Fibroblast of skin of right biceps (primary cell): ENCODE measurements at regions not wholly inside any gene's neighbourhood (a gene's known extent, or its start where the extent isn't known, plus 50 kb on each side); places are given as distances from the start of the nearest gene placed in this dataset.
"Not testable (repeated sequence)": the region's sequence is repeated elsewhere in the genome, so short reads cannot be mapped to it uniquely, and the experiment has no call there.

Experiments used
- DNase-seq: peaks from one replicate; pipeline ENCODE4 v3.0.0-alpha.2; 2013

DNA sequence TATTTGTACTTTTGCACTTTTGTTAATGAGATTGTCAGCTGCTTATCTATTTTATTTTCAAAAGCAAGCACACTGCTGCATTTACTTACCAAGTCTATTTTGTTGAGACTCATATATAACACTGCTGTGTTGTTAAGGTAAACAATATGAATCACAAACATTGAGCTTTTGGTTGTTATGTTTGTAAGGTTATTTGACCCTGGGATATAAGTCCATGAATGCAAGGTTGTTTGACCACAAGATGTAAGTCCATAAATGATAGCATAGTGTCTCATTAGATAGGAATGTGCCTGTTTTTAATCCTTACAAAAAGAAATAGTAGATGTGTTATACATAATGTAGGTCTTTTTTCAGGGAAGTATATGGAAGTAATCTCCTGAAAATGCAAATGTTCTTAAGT lies 845.9 kb downstream of the CDH9 start:
- DNase-seq: no peak

DNA sequence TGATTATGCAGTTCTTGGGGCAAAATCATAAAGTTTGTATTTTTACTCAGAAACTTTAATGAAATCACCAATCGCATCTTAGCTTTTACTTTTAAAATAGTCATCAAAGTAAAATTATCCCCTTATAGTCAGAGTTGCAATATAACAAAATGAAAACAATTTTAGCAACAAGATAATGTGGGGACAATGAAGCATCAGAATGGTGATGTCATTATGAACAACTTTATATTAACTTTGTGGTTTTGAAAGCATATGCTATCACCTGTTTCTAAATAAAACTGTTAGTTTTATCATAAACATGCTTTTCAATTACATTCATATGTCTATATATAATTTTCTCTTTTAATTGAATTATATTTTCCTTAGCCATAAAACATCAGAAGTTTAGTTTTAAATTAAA lies 856.8 kb downstream of the CDH9 start:
- no peak for DNase-seq

DNA sequence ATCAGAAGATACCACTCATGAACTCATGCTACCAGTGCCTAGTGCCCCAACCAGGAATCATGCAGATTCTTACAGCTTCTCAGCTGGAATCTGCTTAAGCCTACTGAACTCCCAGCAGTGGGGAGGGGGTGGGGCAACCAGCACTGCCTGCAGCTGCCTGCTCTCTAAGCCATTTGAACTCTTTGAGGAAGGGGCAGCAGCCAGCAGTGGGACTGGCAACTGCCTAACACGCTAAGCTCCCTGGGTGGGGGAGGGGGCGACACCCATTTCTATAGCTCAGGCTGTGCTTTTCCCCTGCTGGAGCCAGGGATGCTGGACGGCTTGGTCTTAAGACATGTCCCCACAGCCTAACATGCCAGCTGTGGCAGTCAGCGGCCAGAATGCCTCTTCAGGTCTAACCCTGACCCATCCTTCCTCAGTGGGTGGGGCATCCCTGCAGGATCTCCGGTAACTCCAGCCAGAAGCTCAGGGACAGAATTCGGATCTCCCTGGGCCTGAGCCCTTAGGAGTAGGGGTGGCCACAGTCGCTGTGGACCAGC lies 889.7 kb downstream of the CDH9 start:
- no peak for DNase-seq

DNA sequence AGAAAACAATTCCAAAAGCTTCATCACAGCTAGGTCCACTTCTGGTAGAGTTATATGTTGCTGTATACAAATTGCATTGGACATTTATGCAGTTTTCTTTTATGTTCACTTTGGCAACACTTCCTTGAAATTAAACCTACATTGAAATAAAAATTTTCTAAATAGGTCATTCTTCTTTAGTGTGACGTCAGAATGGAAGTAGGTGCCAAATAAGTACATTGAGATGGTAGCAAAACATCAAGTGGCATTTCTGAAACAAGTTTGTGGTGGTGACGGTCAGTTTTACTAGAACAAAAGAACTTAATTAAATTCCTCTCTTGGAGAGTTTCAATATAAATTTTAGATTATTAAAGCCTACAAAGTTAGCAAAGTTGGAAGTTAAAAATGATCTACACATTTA lies 895.1 kb downstream of the CDH9 start:
- no peak for DNase-seq

DNA sequence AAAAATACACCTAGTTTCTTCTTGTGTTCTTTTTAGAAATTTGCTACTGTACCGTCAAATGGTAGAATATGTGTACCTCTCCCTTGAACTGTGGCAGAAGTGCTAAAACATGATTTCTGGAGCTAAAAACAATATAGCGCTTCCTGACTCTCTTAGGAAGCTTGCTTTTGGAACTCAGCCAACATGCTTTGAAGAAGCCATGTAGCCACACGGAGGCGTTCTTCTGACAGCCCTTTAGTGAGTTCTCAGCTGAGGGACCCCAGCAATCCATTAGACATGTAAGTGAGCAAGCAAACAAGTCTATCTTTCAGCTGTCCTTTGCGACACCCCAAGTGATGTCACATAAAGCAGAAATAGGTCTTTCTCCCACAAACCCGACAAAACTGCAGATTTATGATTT lies 917.0 kb downstream of the CDH9 start:
- no peak for DNase-seq

DNA sequence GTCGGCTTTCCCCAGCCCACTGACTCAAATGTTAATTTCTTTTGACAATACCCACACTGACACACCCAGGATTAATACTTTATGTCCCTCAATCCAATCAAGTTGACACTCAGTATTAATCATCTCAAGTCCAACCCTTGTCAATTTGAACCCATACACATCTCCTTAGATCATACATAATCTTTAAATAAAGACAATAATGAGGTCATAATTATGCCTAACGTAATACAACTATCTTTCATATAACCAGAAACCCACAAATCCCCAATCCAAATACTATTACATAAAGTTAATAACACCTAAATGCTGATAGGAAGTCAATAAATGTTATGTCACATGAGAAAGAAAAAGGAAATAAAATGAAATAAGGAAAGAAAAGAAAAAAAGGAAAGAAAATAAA lies 934.2 kb downstream of the CDH9 start:
- DNase-seq: no peak

DNA sequence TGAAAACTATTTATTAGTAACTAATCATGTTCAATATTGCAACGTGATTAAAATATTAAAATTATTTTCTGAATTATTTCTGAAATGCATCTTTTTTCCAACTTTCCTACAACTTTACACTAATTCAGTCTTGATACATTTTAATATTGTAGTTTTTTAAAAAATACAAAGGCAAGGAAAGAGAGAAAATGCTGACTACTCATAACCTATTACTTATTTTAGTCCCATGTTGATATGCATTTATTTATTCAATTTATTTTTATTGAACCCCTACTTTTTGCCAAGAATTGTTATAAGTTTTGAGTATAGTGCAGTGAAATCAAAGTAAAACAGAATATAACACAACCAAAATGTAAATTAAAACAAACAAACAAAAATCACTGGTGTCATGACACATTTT lies 978.2 kb downstream of the CDH9 start:
- DNase-seq: no peak

DNA sequence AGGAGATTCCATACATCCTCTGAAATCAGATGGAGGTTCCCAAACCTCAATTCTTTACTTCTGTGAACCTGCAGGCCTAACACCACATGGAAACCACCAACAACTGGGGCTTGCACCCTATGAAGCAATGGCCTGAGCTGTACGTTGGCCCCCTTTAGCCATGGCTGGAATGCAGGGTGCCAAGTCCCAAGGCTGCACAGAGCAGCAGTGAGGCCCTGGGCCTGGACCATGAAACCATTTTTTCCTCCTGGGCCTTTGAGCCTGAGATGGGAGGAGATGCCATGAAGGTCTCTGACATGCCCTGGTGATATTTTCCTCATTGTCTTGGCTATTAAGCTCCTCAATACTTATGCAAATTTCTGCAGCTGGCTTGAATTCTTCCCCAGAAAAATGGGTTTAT lies 983.8 kb downstream of the CDH9 start:
- DNase-seq: no peak

DNA sequence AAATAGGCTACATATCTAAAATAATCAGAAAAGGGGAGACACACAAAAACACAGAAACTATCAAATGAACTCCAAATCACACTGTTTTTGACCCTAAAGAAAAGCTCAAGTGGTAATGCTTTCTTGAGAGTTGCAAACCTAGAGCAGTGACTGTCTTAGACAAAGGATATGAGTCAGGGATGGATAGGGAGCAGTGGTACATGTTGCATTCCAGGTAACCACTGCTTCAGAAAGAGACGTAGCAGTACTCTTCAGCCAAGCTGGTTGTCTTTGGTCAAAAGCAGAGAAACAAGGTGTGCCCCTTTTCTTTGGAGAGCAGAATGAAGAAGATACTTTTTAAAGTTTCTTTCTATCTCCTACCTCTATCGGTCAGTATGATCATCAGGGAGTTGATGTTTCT lies 1003.6 kb downstream of the CDH9 start:
- no peak for DNase-seq

DNA sequence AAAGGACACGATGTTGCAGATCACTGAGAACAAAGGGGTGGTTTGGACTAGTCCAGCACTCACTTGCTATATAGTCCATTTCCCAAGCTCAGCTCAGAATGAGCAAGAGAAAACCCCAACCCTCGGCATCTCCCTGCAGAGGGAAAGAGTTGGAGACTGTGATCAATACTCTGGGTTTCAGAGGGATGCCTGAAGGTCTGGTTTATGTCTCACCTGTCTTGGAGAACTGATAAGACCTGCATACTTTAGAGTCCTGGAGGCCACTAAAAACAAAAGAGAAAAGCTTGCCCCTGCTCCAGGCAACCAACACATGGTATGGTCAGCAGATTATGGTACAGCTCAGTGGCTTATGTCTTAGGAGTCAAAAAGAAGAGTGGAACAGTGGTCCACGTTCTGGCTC lies 1006.9 kb downstream of the CDH9 start:
- no peak for DNase-seq

DNA sequence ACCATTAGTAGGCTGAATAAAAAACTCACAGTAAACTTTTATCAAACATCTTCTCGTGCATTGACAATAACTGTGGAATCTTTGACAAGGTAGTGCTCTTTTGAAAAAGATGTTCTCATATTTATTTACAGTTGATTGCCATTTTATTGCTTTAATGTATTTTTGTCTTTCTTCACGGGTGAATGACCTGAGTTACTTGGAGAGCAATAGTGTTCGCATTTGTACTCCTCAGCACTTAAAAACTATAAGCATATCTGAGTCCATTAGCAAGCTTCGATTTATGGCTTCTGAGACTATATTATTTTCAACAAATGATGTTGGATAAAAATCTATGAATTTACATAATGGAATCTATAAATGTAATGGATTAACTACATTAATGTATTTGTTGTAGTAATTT lies 1012.3 kb downstream of the CDH9 start:
- DNase-seq: no peak

DNA sequence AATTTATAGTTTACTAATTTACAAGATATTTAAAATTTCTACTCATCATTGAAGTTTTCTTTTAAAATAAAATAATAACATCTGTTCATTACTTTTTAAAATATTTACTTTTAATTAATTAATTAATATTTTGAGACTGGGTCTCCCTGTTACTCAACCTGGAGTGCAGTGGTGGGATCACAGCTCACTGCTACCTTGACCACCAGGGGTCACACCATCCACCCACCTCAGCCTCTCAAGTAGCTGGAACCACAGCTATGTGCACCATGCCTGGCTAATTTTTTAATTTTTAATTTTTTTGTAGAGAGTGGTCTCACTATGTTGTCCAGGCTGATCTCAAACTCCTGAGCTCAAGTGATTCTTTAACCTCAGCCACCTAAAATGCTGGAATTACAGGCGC lies 1013.6 kb downstream of the CDH9 start:
- DNase-seq: no peak

DNA sequence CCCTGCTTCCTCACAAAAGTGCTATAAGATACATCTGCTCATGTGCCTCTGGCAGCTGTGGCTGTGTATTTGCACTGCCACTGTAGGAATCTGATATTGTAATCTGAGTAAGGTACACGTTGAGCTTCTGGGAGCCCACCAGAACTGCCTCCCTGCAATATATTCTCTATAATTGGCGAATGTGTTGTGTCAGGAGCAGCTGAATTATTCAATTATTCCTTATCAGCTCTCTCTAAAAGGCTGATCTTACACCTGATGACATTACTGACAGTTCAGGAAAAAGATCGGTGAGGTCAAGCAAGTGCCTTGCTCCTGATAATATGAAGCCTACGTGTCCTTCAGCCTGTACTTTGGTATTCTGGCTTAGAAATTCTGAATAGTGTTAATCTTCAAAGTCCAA lies 1015.0 kb downstream of the CDH9 start:
- no peak for DNase-seq

DNA sequence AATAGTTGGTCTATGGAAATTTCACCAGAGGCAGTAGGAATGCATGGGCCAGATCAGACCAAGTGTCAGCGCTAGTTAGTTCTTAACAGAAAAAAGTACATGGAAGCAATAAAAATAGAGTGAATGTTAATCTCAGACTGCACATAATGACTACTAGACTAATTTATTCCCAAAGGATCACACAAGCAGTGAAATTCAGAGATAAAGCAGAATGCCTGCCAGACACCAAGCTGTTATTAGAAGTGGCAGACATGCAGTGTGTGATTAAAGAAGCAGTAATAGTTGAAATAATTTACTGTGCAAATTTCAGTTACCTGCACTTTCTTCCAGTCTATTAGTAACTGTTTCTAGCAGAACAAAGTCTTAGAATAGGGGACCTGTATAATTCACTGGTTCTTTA lies 1024.2 kb downstream of the CDH9 start:
- no peak for DNase-seq

DNA sequence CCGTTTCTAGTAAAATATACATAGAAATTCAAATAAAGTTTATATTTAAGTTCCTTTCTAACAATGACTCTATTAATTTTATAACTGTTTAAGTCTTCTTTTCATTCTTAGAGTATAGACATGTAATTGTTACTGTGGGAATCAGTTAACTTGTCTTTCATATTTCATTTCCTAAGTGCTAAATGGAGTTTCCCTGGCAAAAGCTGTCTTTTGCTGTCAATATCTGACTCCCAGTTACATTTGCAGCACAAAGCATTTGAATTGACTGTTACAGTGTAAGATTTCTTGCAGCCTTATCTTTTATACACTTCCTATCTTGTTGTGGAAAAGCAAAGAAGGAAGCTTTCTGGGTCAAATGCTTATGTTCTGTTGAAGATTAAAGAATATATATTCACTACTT lies 1026.3 kb downstream of the CDH9 start:
- no peak for DNase-seq

DNA sequence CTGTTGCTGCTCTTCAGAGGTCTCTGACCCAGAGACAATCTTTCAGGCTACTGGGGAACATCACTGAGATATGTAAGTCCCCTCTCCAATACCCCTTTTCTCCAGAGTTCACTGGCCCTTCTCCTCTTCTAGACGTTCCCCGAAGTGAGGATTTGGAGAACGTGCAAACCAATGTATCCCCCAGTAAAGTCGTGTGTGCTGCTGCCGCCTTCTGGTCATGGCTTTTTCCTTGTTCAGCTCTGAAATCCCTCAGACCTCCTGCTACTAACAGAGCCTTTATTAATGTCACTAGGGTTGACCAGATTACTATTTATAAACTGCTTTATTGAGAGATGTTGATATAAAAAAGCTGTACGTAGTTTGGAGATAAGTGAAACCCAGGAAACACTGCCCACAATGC lies 1028.6 kb downstream of the CDH9 start:
- DNase-seq: no peak

DNA sequence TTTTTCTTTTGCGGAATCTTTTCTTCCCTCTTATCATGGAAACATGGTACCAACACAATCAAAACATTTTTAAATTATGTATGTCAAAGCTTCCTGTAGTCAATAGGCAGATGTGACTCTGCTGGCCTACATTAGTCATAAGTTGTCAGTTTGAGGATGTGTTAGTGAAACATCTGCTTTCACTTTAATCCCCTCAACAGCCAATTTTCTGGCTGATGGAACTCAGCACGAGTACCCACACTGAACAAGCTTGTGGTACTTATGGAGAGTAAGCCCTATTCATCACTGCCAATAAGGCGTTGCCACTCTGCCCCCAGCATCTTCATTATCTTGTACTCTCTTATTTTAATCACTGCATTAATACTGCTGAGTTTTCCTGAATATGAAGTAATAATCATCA lies 1034.4 kb downstream of the CDH9 start:
- no peak for DNase-seq

DNA sequence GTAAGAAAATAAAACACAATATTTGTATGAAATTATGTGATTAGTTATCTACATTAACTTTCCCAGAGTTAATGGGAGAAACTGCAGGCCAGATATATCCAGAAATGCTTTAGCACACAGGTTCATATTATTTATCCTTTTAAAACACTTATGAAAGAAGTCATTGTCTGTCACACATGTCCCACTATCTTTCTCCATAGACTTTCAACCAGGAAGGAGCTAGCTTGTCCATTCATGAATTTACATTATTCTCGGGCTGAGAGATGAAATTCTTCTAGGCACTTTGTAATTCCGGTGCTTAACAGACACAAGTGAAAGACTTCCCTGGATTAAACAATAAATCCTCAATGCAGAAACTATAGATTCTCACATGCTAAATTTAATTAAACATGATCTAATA lies 1043.2 kb downstream of the CDH9 start:
- no peak for DNase-seq

DNA sequence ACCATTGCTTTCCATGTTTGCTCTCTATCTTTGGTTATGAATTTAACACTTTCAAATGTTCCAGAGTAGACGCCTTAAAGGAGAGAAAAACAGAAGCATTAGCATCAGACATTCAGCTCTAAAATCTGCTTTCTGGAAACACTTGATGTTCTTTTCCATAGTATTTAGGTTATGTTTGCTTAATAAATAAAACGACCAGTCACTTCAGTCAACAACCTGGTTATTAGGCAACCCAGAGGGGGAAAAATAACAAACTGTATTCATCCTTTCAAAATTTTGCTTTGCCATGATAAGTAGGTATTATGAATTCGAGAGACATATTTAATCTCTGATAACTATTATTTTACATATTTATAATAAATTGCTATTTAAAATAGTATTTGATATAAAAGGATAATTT lies 1044.7 kb downstream of the CDH9 start:
- no peak for DNase-seq

DNA sequence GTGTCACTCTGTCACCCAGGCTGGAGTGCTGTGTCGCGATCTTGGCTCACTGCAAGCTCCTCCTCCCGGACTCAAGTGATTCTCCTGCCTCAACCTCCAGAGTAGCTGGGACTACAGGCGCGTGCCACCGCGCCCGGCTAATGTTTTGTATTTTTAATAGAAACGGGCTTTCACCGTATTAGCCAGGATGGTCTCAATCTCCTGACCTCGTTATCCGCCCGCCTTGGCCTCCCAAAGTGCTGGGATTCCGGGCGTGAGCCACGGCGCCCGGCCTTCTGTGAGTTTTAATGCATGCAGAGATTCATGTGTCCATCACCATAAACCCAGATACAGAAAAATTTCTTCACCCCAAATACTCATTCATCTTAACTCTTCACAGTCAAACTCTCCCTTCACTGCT lies 1046.7 kb downstream of the CDH9 start:
- DNase-seq: no peak

DNA sequence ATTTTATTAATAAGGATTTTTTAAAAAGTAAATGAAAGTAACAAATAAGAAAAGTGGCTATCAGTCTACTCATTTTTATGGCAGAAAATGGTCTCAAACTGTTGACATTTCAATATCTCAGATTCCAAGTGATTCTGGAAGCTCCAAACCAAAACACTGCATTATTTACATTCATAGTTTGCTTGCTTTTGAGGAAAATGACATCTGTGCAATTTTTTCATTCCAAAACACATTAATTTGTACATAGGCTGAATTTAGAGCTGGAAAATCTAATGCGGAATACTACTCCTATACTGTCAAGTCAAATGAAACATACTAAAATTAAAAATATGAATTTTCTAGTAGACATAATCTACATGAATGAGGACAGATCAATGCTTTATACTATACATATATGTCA lies 1047.6 kb downstream of the CDH9 start:
- DNase-seq: no peak

DNA sequence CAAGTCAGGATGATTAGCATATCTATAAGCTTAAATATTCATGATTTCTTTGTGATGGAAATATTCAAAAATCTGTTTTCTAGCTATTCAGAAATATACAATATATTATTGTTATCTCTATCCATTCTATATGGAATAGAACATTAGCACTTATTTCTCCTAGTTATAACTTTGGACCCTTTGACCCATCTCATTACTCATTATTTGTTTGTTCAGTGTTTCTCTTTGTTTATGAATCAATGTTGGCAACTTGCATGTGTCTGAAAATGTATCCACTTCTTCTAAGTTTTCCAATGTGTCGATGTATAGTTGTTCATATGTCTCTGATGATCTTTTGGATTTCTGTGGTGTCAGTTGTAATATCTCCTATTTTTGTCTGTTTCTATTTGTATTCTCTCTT lies 1059.3 kb downstream of the CDH9 start:
- DNase-seq: no peak

DNA sequence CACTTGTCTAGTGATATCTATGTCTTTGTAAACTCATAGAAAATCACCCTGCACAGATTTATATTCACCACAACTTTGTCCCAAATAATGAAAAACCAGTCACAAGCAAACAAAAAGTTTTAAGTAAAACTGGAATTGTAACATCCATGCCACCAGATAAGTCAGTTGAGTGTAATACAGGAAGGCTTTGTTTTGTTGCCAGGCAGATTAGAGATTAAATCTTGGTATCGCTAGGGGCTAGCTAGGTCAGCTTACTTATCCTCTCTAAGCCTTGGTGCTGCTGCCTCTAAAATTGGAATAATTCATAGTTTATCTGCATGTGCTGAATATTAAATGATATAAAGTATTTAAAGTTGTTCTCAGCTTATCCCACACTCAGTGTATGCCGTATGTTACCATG lies 1062.5 kb downstream of the CDH9 start:
- DNase-seq: no peak

DNA sequence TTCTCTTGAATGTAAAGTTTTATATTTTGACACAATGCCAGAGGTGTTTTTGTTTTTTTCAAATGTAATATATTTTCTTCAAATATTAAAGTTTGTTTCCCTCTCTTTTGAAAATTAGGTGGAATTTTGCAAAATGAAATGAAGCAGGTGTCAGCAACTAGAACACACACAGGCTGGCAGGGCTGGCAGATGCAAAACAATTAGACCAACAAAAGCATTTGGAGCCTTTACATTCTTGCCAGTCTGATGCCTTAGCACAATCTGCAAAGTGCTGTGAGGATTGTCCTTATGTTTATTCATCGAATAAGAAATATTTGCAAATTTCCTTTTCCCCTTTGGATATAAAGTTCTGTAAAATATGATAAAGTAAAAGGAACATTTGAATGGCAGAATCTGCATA lies 1063.9 kb downstream of the CDH9 start:
- DNase-seq: no peak

DNA sequence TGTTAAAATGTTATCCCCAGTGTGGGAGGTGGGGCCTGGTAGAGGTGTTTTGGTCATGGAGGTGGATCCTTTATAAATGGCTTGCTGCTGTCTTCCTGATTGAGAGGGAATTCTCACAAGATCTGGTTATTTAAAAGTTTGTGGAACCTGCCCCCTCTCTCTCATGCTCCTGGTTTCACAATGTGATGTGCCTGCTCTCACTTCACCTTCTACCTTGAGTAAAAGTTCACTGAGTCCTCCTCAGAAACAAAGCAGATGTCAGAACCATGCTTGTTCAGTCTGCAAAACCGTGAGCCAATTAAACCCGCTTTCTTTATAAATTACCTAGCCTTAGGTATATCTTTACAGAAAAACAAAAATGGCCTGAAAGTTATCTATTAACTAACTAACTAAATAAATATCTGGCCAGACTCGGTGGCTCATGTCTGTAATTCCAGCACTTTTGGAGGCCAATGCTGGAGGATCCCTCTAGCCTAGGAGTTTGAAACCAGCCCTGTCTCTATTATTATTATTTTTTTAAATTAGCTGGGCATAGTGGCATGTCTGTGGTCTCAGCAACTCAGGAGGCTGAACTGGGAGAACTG lies 1067.4 kb downstream of the CDH9 start:
- DNase-seq: no peak

DNA sequence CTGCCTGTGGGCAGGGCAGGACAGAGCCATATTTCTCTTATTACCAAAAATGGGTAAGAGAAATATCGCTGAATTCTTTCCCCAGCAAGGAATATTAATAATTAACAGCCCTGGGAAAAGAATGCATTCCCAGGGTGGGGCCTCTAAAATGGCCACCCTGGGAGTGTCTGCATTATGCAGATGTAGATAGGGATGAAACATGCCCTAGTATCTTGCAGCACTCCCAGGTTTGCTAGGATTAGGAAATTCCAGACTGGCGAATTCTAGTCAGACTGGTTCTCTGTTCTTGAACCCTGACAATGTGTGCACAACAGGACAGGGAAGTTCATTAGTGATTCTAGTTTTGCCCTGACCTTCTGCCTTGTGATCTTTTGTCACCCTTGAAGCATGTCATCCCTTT lies 1069.3 kb downstream of the CDH9 start:
- DNase-seq: not testable (repeated sequence)
